ENCODE measurements at regions not wholly inside any gene's neighbourhood (a gene's known extent, or its start where the extent isn't known, plus 50 kb on each side); places are given as distances from the start of the nearest gene placed in this dataset.

DNA sequence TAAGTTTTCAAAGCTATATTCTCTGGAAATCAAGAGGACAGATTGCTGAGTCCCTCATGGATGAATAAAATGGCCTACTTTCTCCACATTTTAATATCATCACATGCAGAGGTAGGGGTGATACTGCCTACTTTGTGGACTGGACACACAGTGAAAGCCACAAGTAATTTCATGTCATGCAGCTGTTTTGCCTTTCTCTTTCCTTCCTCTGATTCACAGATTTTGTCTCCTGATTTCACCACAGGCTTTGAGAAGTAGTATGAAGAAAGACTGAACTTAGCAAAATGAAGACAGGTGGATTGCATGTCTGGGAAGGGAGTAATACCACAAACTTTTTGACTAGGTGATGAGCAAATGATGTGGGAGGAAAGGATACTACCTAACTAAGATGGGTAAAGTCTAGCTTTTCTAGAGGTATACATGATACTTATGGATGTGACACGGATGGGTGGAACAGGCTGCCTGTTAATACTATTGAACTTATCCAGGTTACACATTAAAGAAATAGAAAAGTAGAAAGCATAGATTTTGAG lies 478.4 kb upstream of the GOT2 start:
- H3K36me3 ChIP-seq (ENCODE audit: control insufficient read depth in 1 of 2, insufficient read depth in 2 of 2, low read length in 2 of 2) = no peaks in the 10 kb centered on the region
- H3K4me1 ChIP-seq (ENCODE audit: control insufficient read depth in 1 of 2, insufficient read depth in 2 of 2, low read length in 2 of 2) = no peaks in the 10 kb centered on the region
- H3K27ac ChIP-seq (ENCODE audit: low read depth, low read length) = no peak overlapping the region

DNA sequence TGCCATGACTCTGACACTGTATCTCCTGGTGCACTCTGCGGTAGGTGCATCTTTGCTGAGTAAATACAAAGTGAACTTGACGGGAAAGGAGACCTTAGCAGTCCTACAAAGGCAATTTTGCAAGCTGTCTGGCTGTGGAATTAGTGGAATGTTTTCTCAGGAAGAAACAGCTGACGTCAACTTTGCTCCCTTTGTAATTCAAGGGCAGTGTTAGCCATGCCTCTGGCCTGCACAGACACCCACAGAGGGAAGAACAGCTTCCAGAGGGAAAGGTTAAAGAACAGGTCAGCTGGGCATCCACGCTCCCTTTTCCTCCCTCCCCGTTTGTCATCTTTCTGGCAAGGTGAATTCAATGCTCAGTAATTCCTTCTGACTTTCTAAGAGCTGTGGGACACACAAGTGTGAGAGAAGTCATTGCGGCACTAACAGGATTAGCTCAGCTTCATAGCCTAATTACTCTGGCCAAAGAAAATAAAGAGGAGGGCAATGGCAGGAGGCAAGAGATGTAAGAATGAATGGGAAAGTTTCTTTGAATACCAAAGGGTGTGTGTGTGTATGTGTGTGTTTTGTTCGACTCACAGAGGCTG lies 476.9 kb upstream of the GOT2 start:
- H3K36me3 ChIP-seq (ENCODE audit: control insufficient read depth in 1 of 2, insufficient read depth in 2 of 2, low read length in 2 of 2) = no peaks in the 10 kb centered on the region
- H3K9me3 ChIP-seq (ENCODE audit: control insufficient read depth in 1 of 2, low read length in 2 of 2) = peaks cover 0 to 5% of the 10 kb centered on the region in 2 donors
- H3K27ac ChIP-seq (ENCODE audit: low read depth, low read length) = no peak overlapping the region
- no peak overlapping the region for H3K9ac ChIP-seq (ENCODE audit: low read depth in 1 of 2, low read length in 2 of 2)
- H3K4me1 ChIP-seq (ENCODE audit: control insufficient read depth in 1 of 2, insufficient read depth in 2 of 2, low read length in 2 of 2) = no peaks in the 10 kb centered on the region
- no peaks in the 10 kb centered on the region for H3K27me3 ChIP-seq (ENCODE audit: control insufficient read depth in 1 of 2, insufficient read depth in 2 of 2, low read length in 2 of 2)
- no peak overlapping the region for H3K4me3 ChIP-seq (ENCODE audit: low read depth in 1 of 2, low read length in 2 of 2)

More for the DNA sequence above, 478.4 kb upstream of the GOT2 start:
- H3K27me3 ChIP-seq (ENCODE audit: control insufficient read depth in 1 of 2, insufficient read depth in 2 of 2, low read length in 2 of 2) = no peaks in the 10 kb centered on the region
- peaks cover 4 to 5% of the 10 kb centered on the region in 2 donors for H3K9me3 ChIP-seq (ENCODE audit: control insufficient read depth in 1 of 2, low read length in 2 of 2)
- H3K4me3 ChIP-seq (ENCODE audit: low read depth in 1 of 2, low read length in 2 of 2) = no peak overlapping the region
- no peak overlapping the region for H3K9ac ChIP-seq (ENCODE audit: low read depth in 1 of 2, low read length in 2 of 2)

DNA sequence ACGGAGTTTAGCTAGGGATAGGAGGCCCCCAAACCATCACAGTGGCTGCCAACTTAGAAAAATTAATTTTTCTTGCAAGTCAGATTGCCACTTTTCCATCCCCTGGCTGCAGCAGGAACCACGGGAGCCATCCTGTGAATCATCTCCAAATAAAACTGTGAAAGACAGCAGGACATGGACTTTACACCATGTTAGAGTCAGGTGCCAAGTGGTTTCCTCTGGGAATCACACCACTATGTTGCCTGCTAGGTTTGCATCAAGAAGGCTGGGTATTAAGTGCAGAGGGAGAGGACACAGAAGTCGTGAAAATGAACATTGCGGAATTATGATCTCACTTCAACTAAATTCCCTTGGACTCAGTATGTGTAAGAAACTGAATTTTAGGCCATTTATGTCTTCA lies 471.3 kb upstream of the GOT2 start:
- Histone ChIP-seq H3K4me1 (ENCODE audit: control insufficient read depth in 1 of 2, insufficient read depth in 2 of 2, low read length in 2 of 2) (no peaks in the 10 kb centered on the region), H3K4me3 (ENCODE audit: low read depth in 1 of 2, low read length in 2 of 2) (no peak overlapping the region), H3K36me3 (ENCODE audit: control insufficient read depth in 1 of 2, insufficient read depth in 2 of 2, low read length in 2 of 2) (no peaks in the 10 kb centered on the region), H3K27me3 (ENCODE audit: control insufficient read depth in 1 of 2, insufficient read depth in 2 of 2, low read length in 2 of 2) (no peaks in the 10 kb centered on the region), H3K9me3 (ENCODE audit: control insufficient read depth in 1 of 2, low read length in 2 of 2) (peaks cover 5 to 12% of the 10 kb centered on the region in 2 donors), H3K27ac (ENCODE audit: low read depth, low read length) (no peak overlapping the region), H3K9ac (ENCODE audit: low read depth in 1 of 2, low read length in 2 of 2) (no peak overlapping the region)

DNA sequence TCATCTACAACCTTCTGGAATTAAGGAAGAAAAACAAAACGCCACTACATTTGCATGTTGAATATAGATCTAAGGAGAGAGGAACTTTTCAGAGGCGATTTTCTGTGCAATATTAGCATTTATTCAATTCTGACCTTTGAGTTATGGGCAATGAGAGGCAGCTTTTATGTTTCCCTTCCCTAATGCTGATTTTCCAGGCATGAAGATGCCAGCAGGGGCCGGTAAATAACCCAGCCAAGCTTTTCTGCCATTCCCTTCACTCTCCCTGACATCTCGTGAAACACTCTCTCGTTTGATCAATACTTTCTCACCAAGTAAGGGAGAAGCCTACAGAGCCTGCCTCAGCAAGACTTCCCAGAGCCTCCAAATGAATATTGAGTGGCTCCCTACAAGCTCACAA lies 470.5 kb upstream of the GOT2 start:
- H3K9me3 ChIP-seq (ENCODE audit: control insufficient read depth in 1 of 2, low read length in 2 of 2) = peaks cover 5 to 17% of the 10 kb centered on the region in 2 donors
- no peaks in the 10 kb centered on the region for H3K4me1 ChIP-seq (ENCODE audit: control insufficient read depth in 1 of 2, insufficient read depth in 2 of 2, low read length in 2 of 2)
- no peak overlapping the region for H3K9ac ChIP-seq (ENCODE audit: low read depth in 1 of 2, low read length in 2 of 2)
- no peaks in the 10 kb centered on the region for H3K36me3 ChIP-seq (ENCODE audit: control insufficient read depth in 1 of 2, insufficient read depth in 2 of 2, low read length in 2 of 2)
- no peak overlapping the region for H3K27ac ChIP-seq (ENCODE audit: low read depth, low read length)
- no peak overlapping the region for H3K4me3 ChIP-seq (ENCODE audit: low read depth in 1 of 2, low read length in 2 of 2)
- H3K27me3 ChIP-seq (ENCODE audit: control insufficient read depth in 1 of 2, insufficient read depth in 2 of 2, low read length in 2 of 2) = no peaks in the 10 kb centered on the region

DNA sequence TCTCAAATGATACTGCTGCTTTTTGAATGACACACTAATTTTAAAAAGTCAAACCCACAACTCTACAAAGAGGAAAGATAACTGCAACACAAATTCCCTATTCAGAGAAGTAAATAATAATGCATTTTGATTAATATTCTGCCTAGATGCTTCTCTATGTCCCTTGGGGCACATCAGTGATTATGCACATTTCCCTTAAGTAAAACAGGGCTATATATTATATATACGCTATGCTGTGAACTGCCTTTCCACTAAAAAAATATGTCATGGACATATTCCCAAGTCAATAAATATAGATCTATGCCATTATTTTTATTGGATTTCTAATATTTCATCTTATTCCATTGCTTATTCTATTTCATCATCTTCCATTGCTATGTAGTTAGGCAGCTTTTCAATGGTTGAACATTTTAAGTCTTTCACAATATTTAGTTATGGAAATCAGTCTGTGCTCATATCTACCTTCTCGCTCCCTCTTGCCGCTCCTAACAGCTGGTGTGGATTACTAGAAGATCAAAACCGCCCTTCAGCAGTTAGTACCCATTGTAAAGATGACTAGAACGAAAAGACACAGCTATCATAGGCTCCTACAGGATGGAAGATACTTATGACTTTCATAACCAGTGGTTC lies 468.2 kb upstream of the GOT2 start:
- no peaks in the 10 kb centered on the region for H3K4me1 ChIP-seq (ENCODE audit: control insufficient read depth in 1 of 2, insufficient read depth in 2 of 2, low read length in 2 of 2)
- H3K9ac ChIP-seq (ENCODE audit: low read depth in 1 of 2, low read length in 2 of 2) = no peak overlapping the region
- no peaks in the 10 kb centered on the region for H3K27me3 ChIP-seq (ENCODE audit: control insufficient read depth in 1 of 2, insufficient read depth in 2 of 2, low read length in 2 of 2)
- no peak overlapping the region for H3K4me3 ChIP-seq (ENCODE audit: low read depth in 1 of 2, low read length in 2 of 2)
- peaks cover 3 to 17% of the 10 kb centered on the region in 2 donors for H3K9me3 ChIP-seq (ENCODE audit: control insufficient read depth in 1 of 2, low read length in 2 of 2)
- no peaks in the 10 kb centered on the region for H3K36me3 ChIP-seq (ENCODE audit: control insufficient read depth in 1 of 2, insufficient read depth in 2 of 2, low read length in 2 of 2)
- no peak overlapping the region for H3K27ac ChIP-seq (ENCODE audit: low read depth, low read length)

DNA sequence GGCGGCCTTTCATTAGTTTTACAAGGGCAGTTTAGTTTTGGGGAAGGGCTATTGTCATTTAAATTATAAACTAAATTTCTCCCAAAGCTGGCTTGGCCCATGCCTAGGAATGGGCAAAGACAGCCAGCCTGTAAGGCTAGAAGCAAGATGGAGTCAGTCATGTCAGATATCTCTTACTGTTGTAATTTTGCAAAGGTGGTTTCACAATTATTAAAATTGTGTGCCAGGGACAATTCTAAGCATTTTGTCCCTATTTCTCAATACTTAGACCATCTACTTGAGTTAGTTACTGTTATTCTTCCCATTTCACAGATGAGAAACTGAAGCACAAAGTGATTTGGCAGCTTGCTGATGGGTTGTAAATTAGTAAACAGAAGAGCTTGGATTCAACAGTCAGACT lies 467.7 kb upstream of the GOT2 start:
- Histone ChIP-seq H3K9ac (ENCODE audit: low read depth in 1 of 2, low read length in 2 of 2) (no peak overlapping the region), H3K27ac (ENCODE audit: low read depth, low read length) (no peak overlapping the region), H3K9me3 (ENCODE audit: control insufficient read depth in 1 of 2, low read length in 2 of 2) (peaks cover 3 to 17% of the 10 kb centered on the region in 2 donors), H3K36me3 (ENCODE audit: control insufficient read depth in 1 of 2, insufficient read depth in 2 of 2, low read length in 2 of 2) (no peaks in the 10 kb centered on the region), H3K4me1 (ENCODE audit: control insufficient read depth in 1 of 2, insufficient read depth in 2 of 2, low read length in 2 of 2) (no peaks in the 10 kb centered on the region), H3K27me3 (ENCODE audit: control insufficient read depth in 1 of 2, insufficient read depth in 2 of 2, low read length in 2 of 2) (no peaks in the 10 kb centered on the region), H3K4me3 (ENCODE audit: low read depth in 1 of 2, low read length in 2 of 2) (no peak overlapping the region)

DNA sequence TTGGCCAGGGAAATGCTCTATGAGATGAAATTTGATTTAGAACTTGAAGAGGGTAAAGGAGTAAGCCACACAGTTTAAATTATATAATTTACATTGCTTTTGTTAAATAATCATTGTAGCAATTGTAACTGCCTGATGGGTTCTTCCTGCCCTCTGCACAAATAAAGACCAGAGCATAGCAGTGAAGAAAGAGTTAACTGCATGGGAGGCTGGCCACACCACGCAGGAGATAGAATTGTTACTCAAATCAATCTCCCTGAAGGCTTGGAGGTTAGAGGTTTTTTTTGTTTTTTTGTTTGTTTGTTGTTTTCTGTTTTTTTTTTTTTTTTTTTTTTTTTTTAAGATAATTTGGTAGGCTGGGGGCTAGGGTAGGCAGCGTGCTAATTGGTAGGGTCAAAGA lies 467.0 kb upstream of the GOT2 start:
- no peaks in the 10 kb centered on the region for H3K4me1 ChIP-seq (ENCODE audit: control insufficient read depth in 1 of 2, insufficient read depth in 2 of 2, low read length in 2 of 2)
- no peak overlapping the region for H3K27ac ChIP-seq (ENCODE audit: low read depth, low read length)
- H3K36me3 ChIP-seq (ENCODE audit: control insufficient read depth in 1 of 2, insufficient read depth in 2 of 2, low read length in 2 of 2) = no peaks in the 10 kb centered on the region
- no peak overlapping the region for H3K9ac ChIP-seq (ENCODE audit: low read depth in 1 of 2, low read length in 2 of 2)
- H3K4me3 ChIP-seq (ENCODE audit: low read depth in 1 of 2, low read length in 2 of 2) = no peak overlapping the region
- peaks cover 3 to 17% of the 10 kb centered on the region in 2 donors for H3K9me3 ChIP-seq (ENCODE audit: control insufficient read depth in 1 of 2, low read length in 2 of 2)
- no peaks in the 10 kb centered on the region for H3K27me3 ChIP-seq (ENCODE audit: control insufficient read depth in 1 of 2, insufficient read depth in 2 of 2, low read length in 2 of 2)

DNA sequence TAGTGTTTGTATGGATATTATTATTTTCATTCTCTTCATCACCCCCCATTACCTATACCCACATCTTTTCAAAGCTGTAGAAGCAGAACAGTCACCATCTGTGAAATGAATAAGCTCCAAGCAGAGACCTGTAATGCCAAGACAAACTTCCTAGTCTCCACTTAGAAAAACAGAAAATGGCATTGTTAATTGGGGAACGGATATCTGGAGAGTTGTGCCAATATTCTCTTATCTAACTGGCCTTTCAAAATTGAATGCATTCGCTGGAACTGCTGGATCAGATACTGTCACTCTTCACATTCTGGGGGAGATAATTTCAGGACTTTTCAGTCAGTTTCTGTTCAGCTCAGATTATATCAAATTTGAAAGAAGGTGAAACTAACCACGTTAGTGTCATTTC lies 464.4 kb upstream of the GOT2 start:
- Histone ChIP-seq H3K9me3 (ENCODE audit: control insufficient read depth in 1 of 2, low read length in 2 of 2) (peaks cover 3 to 4% of the 10 kb centered on the region in 2 donors), H3K9ac (ENCODE audit: low read depth in 1 of 2, low read length in 2 of 2) (no peak overlapping the region), H3K36me3 (ENCODE audit: control insufficient read depth in 1 of 2, insufficient read depth in 2 of 2, low read length in 2 of 2) (no peaks in the 10 kb centered on the region), H3K27ac (ENCODE audit: low read depth, low read length) (no peak overlapping the region), H3K4me3 (ENCODE audit: low read depth in 1 of 2, low read length in 2 of 2) (no peak overlapping the region), H3K27me3 (ENCODE audit: control insufficient read depth in 1 of 2, insufficient read depth in 2 of 2, low read length in 2 of 2) (no peaks in the 10 kb centered on the region), H3K4me1 (ENCODE audit: control insufficient read depth in 1 of 2, insufficient read depth in 2 of 2, low read length in 2 of 2) (no peaks in the 10 kb centered on the region)

DNA sequence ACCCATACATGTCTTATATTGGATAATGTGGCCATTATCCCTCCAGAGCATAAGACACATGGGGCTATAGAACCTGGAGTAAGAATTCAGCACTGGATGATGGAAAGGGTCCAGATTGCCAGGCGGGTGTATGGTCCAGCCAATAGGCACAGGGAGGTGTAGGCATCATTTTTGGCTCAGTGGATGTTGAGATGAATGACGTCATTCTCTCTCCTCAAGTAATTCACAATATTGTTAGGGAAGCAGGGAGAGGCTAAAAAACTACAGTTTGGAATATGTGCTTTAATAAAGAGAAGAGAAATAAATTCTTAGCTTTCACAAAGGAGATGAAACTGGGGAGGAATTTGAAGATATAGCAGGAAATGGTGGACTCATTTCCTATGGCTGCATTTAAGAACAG lies 461.1 kb upstream of the GOT2 start:
- no peak overlapping the region for H3K4me3 ChIP-seq (ENCODE audit: low read depth in 1 of 2, low read length in 2 of 2)

DNA sequence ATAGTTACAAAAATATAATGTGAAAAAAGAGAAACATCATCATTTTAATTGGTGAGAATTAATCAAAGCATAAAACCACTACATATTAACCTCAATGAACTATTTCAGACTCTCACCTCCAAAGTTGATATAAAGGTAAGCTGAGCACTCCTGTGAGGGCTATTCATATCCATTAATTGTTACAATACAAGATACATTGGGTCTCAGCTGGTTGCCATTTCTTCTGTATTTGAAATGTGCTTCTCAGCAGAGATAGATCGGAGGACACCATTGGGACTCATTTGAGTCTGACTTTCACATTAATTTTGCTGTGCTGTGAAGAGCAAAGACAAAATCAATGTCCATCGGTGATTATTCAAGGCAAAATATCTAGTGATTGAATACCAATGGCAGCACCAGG lies 459.5 kb upstream of the GOT2 start:
- Histone ChIP-seq H3K36me3 (ENCODE audit: control insufficient read depth in 1 of 2, insufficient read depth in 2 of 2, low read length in 2 of 2) (no peaks in the 10 kb centered on the region), H3K4me3 (ENCODE audit: low read depth in 1 of 2, low read length in 2 of 2) (no peak overlapping the region), H3K27ac (ENCODE audit: low read depth, low read length) (no peak overlapping the region), H3K9ac (ENCODE audit: low read depth in 1 of 2, low read length in 2 of 2) (no peak overlapping the region), H3K4me1 (ENCODE audit: control insufficient read depth in 1 of 2, insufficient read depth in 2 of 2, low read length in 2 of 2) (no peaks in the 10 kb centered on the region), H3K9me3 (ENCODE audit: control insufficient read depth in 1 of 2, low read length in 2 of 2) (peaks cover 7% of the 10 kb centered on the region in 2 donors), H3K27me3 (ENCODE audit: control insufficient read depth in 1 of 2, insufficient read depth in 2 of 2, low read length in 2 of 2) (no peaks in the 10 kb centered on the region)

More for the DNA sequence above, 461.1 kb upstream of the GOT2 start:
- Histone ChIP-seq H3K9me3 (ENCODE audit: control insufficient read depth in 1 of 2, low read length in 2 of 2) (peaks cover 3 to 10% of the 10 kb centered on the region in 2 donors), H3K9ac (ENCODE audit: low read depth in 1 of 2, low read length in 2 of 2) (no peak overlapping the region), H3K36me3 (ENCODE audit: control insufficient read depth in 1 of 2, insufficient read depth in 2 of 2, low read length in 2 of 2) (no peaks in the 10 kb centered on the region), H3K4me1 (ENCODE audit: control insufficient read depth in 1 of 2, insufficient read depth in 2 of 2, low read length in 2 of 2) (no peaks in the 10 kb centered on the region), H3K27ac (ENCODE audit: low read depth, low read length) (no peak overlapping the region), H3K27me3 (ENCODE audit: control insufficient read depth in 1 of 2, insufficient read depth in 2 of 2, low read length in 2 of 2) (no peaks in the 10 kb centered on the region)

All from duodenal mucosa (tissue), 2 donors.